K562 (cell line): ENCODE measurements at regions not wholly inside any gene's neighbourhood (a gene's known extent, or its start where the extent isn't known, plus 50 kb on each side); places are given as distances from the start of the nearest gene placed in this dataset.

Experiments
- ATAC-seq: fragments of 200-7000 bp; cut with Tn5 transposase; 3 replicates; pipeline ENCODE4 v1.9.1; 2020; ENCODE audit warnings: moderate library complexity
- BruUV-seq: library from RNA; stranded (reverse); fragments of 400-500 nt; replicated peaks from 2 replicates; lab custom pipeline; 2021; lab: Mats Ljungman, UMichigan
- CTCF ChIA-PET: fragments of 300-600 bp; formaldehyde crosslinking; extraction: SDS; loops from one replicate; lab custom pipeline; 2021; ENCODE audit warnings: low intra/inter-chr PET ratio; lab: Yijun Ruan, JAX
- POLR2A ChIA-PET: fragments of 300-600, 350-650 bp; sonication (Branson Sonifier 250); formaldehyde crosslinking; extraction: SDS; loops from one replicate; lab custom pipeline; 2021; ENCODE audit warnings: antibody characterized with exemption, inconsistent platforms; lab: Yijun Ruan, JAX
- DNase-seq, 4 experiments: peaks; one replicate each; pipeline versions ENCODE4 v3.0.0 to v3.0.0-alpha.2; 2011 to 2018; ENCODE audit warnings: low spot score in 3 of 4, mixed read lengths in 3 of 4; ENCODE audit errors: extremely low read depth in 1 of 4
- FAIRE-seq: peaks from 2 replicates; lab custom pipeline; 2011; peaks lifted over from hg19 to GRCh38; lab: Jason Lieb, UNC
- H2AFZ ChIP-seq: 2 replicates; pipeline ENCODE4 v1.6.0; 2011; ENCODE audit warnings: low read depth, low read length, control low read depth, inconsistent platforms
- H3K27ac ChIP-seq: fragments of 200-600 bp; 3 replicates; pipeline ENCODE4 v1.8.0; 2011; ENCODE audit warnings: low read depth, mild to moderate bottlenecking, control low read depth, inconsistent platforms, low read length, moderate library complexity, mixed read lengths; ENCODE audit errors: extremely low read depth
- H3K27me3 ChIP-seq, 2 experiments: fragments of 300-600 bp in 1 of 2; 2 replicates in 1 of 2; 3 replicates in 1 of 2; pipeline versions ENCODE4 v1.6.0 to v1.8.0; 2011; ENCODE audit warnings: inconsistent platforms in 2 of 2, low read length in 2 of 2, mild to moderate bottlenecking in 1 of 2, mixed read lengths in 1 of 2, moderate library complexity in 1 of 2; ENCODE audit not compliant: control insufficient read depth in 2 of 2, insufficient read depth in 2 of 2
- H3K36me3 ChIP-seq: fragments of 300-600 bp; 3 replicates; pipeline ENCODE4 v1.8.0; 2011; ENCODE audit warnings: mild to moderate bottlenecking, low read length, inconsistent platforms; ENCODE audit not compliant: control insufficient read depth, insufficient read depth
- H3K4me1 ChIP-seq, 2 experiments: fragments of 200-600 bp in 1 of 2; replicated peaks in 1 of 2; 2 replicates in 1 of 2; 3 replicates in 1 of 2; pipeline versions ENCODE4 v1.5.1 to v1.8.0; 2011; ENCODE audit warnings: inconsistent platforms in 2 of 2, low read length in 2 of 2, mild to moderate bottlenecking in 1 of 2, mixed read lengths in 1 of 2, moderate library complexity in 1 of 2; ENCODE audit not compliant: control insufficient read depth in 2 of 2, insufficient read depth in 2 of 2
- H3K4me2 ChIP-seq: 2 replicates; pipeline ENCODE4 v1.6.1; 2011; ENCODE audit warnings: low read length, control low read depth, inconsistent platforms, mixed read lengths; ENCODE audit not compliant: insufficient read depth
- H3K4me3 ChIP-seq: fragments of 200-600 bp; sonication (generic), shearing (Covaris generic); 2 replicates; pipeline ENCODE4 v1.5.1; 2016; ENCODE audit warnings: control low read depth, inconsistent platforms
- H3K79me2 ChIP-seq: fragments of 200-600 bp; 3 replicates; pipeline ENCODE4 v1.8.0; 2011; ENCODE audit warnings: low read length, inconsistent platforms; ENCODE audit not compliant: control insufficient read depth, insufficient read depth
- H3K9ac ChIP-seq, 2 experiments: 2 replicates each; pipeline versions ENCODE4 v1.6.0 to v1.6.1; 2011; ENCODE audit warnings: low read depth in 2 of 2, low read length in 2 of 2, control low read depth in 1 of 2, inconsistent platforms in 1 of 2, mild to moderate bottlenecking in 1 of 2, mixed read lengths in 1 of 2; ENCODE audit not compliant: insufficient read depth in 1 of 2
- H3K9me1 ChIP-seq: one replicate; pipeline ENCODE4 v1.6.0; 2011; ENCODE audit warnings: inconsistent platforms, mild to moderate bottlenecking, low read length, moderate library complexity; ENCODE audit not compliant: control insufficient read depth, insufficient read depth
- H3K9me3 ChIP-seq: replicated peaks from 2 replicates; pipeline ENCODE4 v1.5.1; 2011; ENCODE audit warnings: low read depth, low read length, inconsistent platforms; ENCODE audit not compliant: control insufficient read depth, insufficient read depth
- H4K20me1 ChIP-seq: replicated peaks from 2 replicates; pipeline ENCODE4 v1.6.1; 2011; ENCODE audit warnings: low read length, inconsistent platforms, mixed read lengths; ENCODE audit not compliant: control insufficient read depth, insufficient read depth
- HMGN3 ChIP-seq: IDR thresholded peaks from 2 replicates; pipeline ENCODE4 v1.6.1; 2011; ENCODE audit warnings: borderline replicate concordance, low read depth, mild to moderate bottlenecking, mixed read lengths, low read length; ENCODE audit not compliant: insufficient read length; ENCODE audit errors: extremely low read depth
- MXD1 ChIP-seq: fragments of 250-450 bp; sonication (Bioruptor Pico); IDR thresholded peaks from 2 replicates; pipeline ENCODE4 v1.8.0; 2021; ENCODE audit warnings: borderline replicate concordance, mild to moderate bottlenecking, moderate library complexity; ENCODE audit not compliant: poor library complexity, severe bottlenecking
- NELFE ChIP-seq: IDR thresholded peaks from 2 replicates; pipeline ENCODE4 v1.6.1; 2011; ENCODE audit warnings: mild to moderate bottlenecking; ENCODE audit not compliant: insufficient read depth, insufficient read length
- RB1 ChIP-seq: fragments of 450-650 bp; IDR thresholded peaks from 2 replicates; pipeline ENCODE4 v1.6.1; 2017; ENCODE audit warnings: low read depth, mild to moderate bottlenecking
- SP2 ChIP-seq: IDR thresholded peaks from 2 replicates; pipeline ENCODE4 v1.6.1; 2011; ENCODE audit warnings: mild to moderate bottlenecking, low read depth, low read length, moderate library complexity; ENCODE audit not compliant: poor library complexity, severe bottlenecking; ENCODE audit errors: extremely low read depth
- TCF3 ChIP-seq: sonication (generic); formaldehyde crosslinking; IDR thresholded peaks from 2 replicates; pipeline ENCODE4 v1.4.0; 2020; ENCODE audit warnings: mild to moderate bottlenecking, missing genetic modification reagents
- ZKSCAN3 ChIP-seq: fragments of 250-450 bp; sonication (Bioruptor Pico); IDR thresholded peaks from 2 replicates; pipeline ENCODE4 v1.4.0; 2020
- ZNF551 ChIP-seq: fragments of 250-450 bp; sonication (Bioruptor Pico); IDR thresholded peaks from 2 replicates; pipeline ENCODE4 v1.5.0; 2021; ENCODE audit warnings: mild to moderate bottlenecking, moderate library complexity
- ZSCAN29 ChIP-seq: fragments of 450-650 bp; IDR thresholded peaks from 2 replicates; pipeline ENCODE4 v1.6.1; 2017
- WGBS: fragments of 100-300 bp; shearing (Covaris generic); methylation state at CpG from one replicate; pipeline ENCODE4 v1.1.6; 2016; ENCODE audit warnings: low coverage, mixed read lengths; ENCODE audit not compliant: insufficient coverage; ENCODE audit errors: missing lambda C conversion rate; 5-methylcytosine and 5-hydroxymethylcytosine counted together
- in situ Hi-C: fragments of 300-500 bp; cut with MboI; formaldehyde crosslinking; loops from 4 replicates; pipeline ENCODE4 v1.15.0; 2018; ENCODE audit warnings: inconsistent platforms, mixed read lengths
- intact Hi-C: fragments of 100-400 bp; cut with micrococcal nuclease; formaldehyde crosslinking; loops from 2 replicates; pipeline ENCODE4 v1.14.2; 2022
- TF ChIP-seq, protein P1 (sequence below), 2 experiments: fragments of 450-650 bp in 1 of 2; sonication (generic) in 1 of 2; formaldehyde crosslinking in 1 of 2; IDR thresholded peaks; 2 replicates each; pipeline versions ENCODE4 v1.7.1 to v1.9.0; 2016 to 2022; ENCODE audit warnings: inconsistent platforms in 1 of 2, mild to moderate bottlenecking in 1 of 2, missing genetic modification reagents in 1 of 2
- TF ChIP-seq, protein P2 (sequence below), 2 experiments: fragments of 450-650 bp; IDR thresholded peaks; 2 replicates each; pipeline ENCODE4 v1.6.1; 2016

- H3K4me1 ChIP-seq: no peaks in the 10 kb centered on the region
- H3K4me3 ChIP-seq: no peak overlapping the region
- no peaks in the 10 kb centered on the region for H4K20me1 ChIP-seq
- ChIA-PET POLR2A (no interaction called here), CTCF (no interaction called here)
- peaks cover 0 to 6% of the 10 kb centered on the region in 2 experiments; a peak in 2 of 5 replicates for H3K27me3 ChIP-seq
- no peaks in the 10 kb centered on the region for H3K79me2 ChIP-seq
- no peaks in the 10 kb centered on the region for H3K9me3 ChIP-seq
- no TSS peak for BruUV-seq
- ATAC-seq (no peak), DNase-seq (no peak), FAIRE-seq (no peak)
- WGBS: 8% methylated on average over 6 of the region's 6 CpGs
- H2AFZ ChIP-seq: no peak overlapping the region
- H3K4me2 ChIP-seq: no peak overlapping the region
- in situ Hi-C loops: no loop called here
- no peaks in the 10 kb centered on the region for H3K36me3 ChIP-seq
- intact Hi-C loops: no loop called here
- H3K9me1 ChIP-seq: no peaks in the 10 kb centered on the region
- no peak overlapping the region for H3K9ac ChIP-seq
- no peak overlapping the region for H3K27ac ChIP-seq
- no peak for TF ChIP-seq SP2
- TF ChIP-seq MXD1: no peak
- TF ChIP-seq, protein P1, sequence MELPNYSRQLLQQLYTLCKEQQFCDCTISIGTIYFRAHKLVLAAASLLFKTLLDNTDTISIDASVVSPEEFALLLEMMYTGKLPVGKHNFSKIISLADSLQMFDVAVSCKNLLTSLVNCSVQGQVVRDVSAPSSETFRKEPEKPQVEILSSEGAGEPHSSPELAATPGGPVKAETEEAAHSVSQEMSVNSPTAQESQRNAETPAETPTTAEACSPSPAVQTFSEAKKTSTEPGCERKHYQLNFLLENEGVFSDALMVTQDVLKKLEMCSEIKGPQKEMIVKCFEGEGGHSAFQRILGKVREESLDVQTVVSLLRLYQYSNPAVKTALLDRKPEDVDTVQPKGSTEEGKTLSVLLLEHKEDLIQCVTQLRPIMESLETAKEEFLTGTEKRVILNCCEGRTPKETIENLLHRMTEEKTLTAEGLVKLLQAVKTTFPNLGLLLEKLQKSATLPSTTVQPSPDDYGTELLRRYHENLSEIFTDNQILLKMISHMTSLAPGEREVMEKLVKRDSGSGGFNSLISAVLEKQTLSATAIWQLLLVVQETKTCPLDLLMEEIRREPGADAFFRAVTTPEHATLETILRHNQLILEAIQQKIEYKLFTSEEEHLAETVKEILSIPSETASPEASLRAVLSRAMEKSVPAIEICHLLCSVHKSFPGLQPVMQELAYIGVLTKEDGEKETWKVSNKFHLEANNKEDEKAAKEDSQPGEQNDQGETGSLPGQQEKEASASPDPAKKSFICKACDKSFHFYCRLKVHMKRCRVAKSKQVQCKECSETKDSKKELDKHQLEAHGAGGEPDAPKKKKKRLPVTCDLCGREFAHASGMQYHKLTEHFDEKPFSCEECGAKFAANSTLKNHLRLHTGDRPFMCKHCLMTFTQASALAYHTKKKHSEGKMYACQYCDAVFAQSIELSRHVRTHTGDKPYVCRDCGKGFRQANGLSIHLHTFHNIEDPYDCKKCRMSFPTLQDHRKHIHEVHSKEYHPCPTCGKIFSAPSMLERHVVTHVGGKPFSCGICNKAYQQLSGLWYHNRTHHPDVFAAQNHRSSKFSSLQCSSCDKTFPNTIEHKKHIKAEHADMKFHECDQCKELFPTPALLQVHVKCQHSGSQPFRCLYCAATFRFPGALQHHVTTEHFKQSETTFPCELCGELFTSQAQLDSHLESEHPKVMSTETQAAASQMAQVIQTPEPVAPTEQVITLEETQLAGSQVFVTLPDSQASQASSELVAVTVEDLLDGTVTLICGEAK (IDR thresholded peaks at IDR 0.05): no peak
- TF ChIP-seq, protein P1 (CRISPR knock-in tag; IDR thresholded peaks at IDR 0.05): no peak
- TF ChIP-seq ZSCAN29: no peak
- no peak for TF ChIP-seq ZKSCAN3 (CRISPR knock-in tag)
- no peak for TF ChIP-seq HMGN3
- TF ChIP-seq, protein P2, sequence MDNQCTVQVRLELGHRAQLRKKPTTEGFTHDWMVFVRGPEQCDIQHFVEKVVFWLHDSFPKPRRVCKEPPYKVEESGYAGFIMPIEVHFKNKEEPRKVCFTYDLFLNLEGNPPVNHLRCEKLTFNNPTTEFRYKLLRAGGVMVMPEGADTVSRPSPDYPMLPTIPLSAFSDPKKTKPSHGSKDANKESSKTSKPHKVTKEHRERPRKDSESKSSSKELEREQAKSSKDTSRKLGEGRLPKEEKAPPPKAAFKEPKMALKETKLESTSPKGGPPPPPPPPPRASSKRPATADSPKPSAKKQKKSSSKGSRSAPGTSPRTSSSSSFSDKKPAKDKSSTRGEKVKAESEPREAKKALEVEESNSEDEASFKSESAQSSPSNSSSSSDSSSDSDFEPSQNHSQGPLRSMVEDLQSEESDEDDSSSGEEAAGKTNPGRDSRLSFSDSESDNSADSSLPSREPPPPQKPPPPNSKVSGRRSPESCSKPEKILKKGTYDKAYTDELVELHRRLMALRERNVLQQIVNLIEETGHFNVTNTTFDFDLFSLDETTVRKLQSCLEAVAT (IDR thresholded peaks at IDR 0.05): no peak
- TF ChIP-seq RB1: no peak
- TF ChIP-seq NELFE: no peak
- no peak for TF ChIP-seq ZNF551 (CRISPR knock-in tag)
- no peak for TF ChIP-seq TCF3
Measured at GRCh38 chr2:37836711-37837110, 88.4 kb upstream of the RMDN2 start.
